ENCODE measurements at regions not wholly inside any gene's neighbourhood (a gene's known extent, or its start where the extent isn't known, plus 50 kb on each side); places are given as distances from the start of the nearest gene placed in this dataset.
A peak's percentile ranks its signal among the peaks of the same experiment; 100 is the strongest.

GRCh38 chr15:89002281-89002761 lies 85.9 kb upstream of the ABHD2 start (continued):
- TF ChIP-seq REST (IDR thresholded peaks at IDR 0.05) (no peak), RCOR1 (IDR thresholded peaks at IDR 0.05; ENCODE audit: low read depth, low read length) (no peak), CHD2 (IDR thresholded peaks at IDR 0.05; ENCODE audit: low read length, partially characterized antibody) (no peak), HEYL (CRISPR knock-in tag; IDR thresholded peaks at IDR 0.05) (no peak), CEBPB (IDR thresholded peaks at IDR 0.05) (peak in 1 of 2 experiments; percentile 28; a peak in 1 of 4 replicates), BHLHE40 (IDR thresholded peaks at IDR 0.05; ENCODE audit: low read depth, low read length) (no peak), PHF8 (IDR thresholded peaks at IDR 0.05; ENCODE audit: borderline replicate concordance, low read depth) (no peak), TP53 (CRISPR knock-in tag; IDR thresholded peaks at IDR 0.05) (no peak), ELK1 (IDR thresholded peaks at IDR 0.05; ENCODE audit: low read depth, low read length) (no peak), EHF (CRISPR knock-in tag; IDR thresholded peaks at IDR 0.05) (no peak), ZSCAN20 (CRISPR knock-in tag; IDR thresholded peaks at IDR 0.05) (no peak), SMC3 (IDR thresholded peaks at IDR 0.05) (peak; percentile 16; the same call in 2 of the 3 replicates), MYC (IDR thresholded peaks at IDR 0.05; ENCODE audit: borderline replicate concordance, low read length) (no peak), FOXS1 (CRISPR knock-in tag; IDR thresholded peaks at IDR 0.05) (no peak), SREBF2 (IDR thresholded peaks at IDR 0.05) (no peak), HOXA7 (CRISPR knock-in tag; IDR thresholded peaks at IDR 0.05) (no peak), FOSL2 (IDR thresholded peaks at IDR 0.05) (no peak), FOSL2 (CRISPR knock-in tag; IDR thresholded peaks at IDR 0.05) (no peak)
- TF ChIP-seq, protein P1, sequence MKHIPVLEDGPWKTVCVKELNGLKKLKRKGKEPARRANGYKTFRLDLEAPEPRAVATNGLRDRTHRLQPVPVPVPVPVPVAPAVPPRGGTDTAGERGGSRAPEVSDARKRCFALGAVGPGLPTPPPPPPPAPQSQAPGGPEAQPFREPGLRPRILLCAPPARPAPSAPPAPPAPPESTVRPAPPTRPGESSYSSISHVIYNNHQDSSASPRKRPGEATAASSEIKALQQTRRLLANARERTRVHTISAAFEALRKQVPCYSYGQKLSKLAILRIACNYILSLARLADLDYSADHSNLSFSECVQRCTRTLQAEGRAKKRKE (CRISPR knock-in tag; IDR thresholded peaks at IDR 0.05; ENCODE audit: low read depth) = no peak; the same call in 1 of the 2 replicates
- TF ChIP-seq, protein P2, sequence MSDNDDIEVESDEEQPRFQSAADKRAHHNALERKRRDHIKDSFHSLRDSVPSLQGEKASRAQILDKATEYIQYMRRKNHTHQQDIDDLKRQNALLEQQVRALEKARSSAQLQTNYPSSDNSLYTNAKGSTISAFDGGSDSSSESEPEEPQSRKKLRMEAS (IDR thresholded peaks at IDR 0.05) = peak; percentile 64
- TF ChIP-seq, protein P3, sequence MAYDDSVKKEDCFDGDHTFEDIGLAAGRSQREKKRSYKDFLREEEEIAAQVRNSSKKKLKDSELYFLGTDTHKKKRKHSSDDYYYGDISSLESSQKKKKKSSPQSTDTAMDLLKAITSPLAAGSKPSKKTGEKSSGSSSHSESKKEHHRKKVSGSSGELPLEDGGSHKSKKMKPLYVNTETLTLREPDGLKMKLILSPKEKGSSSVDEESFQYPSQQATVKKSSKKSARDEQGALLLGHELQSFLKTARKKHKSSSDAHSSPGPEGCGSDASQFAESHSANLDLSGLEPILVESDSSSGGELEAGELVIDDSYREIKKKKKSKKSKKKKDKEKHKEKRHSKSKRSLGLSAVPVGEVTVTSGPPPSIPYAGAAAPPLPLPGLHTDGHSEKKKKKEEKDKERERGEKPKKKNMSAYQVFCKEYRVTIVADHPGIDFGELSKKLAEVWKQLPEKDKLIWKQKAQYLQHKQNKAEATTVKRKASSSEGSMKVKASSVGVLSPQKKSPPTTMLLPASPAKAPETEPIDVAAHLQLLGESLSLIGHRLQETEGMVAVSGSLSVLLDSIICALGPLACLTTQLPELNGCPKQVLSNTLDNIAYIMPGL (CRISPR knock-in tag; IDR thresholded peaks at IDR 0.05; ENCODE audit: borderline replicate concordance) = no peak

- WGBS (ENCODE audit: missing lambda C conversion rate) = 80% methylated on average over 5 of the region's 5 CpGs
- Histone ChIP-seq H3K4me2 (peak overlapping the region; percentile 61), H3K4me3 (no peak overlapping the region), H3K9me3 (no peaks in the 10 kb centered on the region), H3K27ac (peak overlapping the region; percentile 67 to 87), H3K4me1 (peaks cover 27% of the 10 kb centered on the region)
- ATAC-seq (peak; percentile 51 to 54; a peak in 4 of 6 replicates), FAIRE-seq (no peak), DNase-seq (ENCODE audit: low read depth in 1 of 2, low spot score in 1 of 2) (no peak)
- CTCF ChIA-PET = interaction anchor here (0.9 to 32.0 kb wide), 13 partner anchors 9 to 125 kb away, joined by 3 to 851 read pairs (median 4); partner anchors contain the start of genes HAPLN3 and MFGE8
- POLR2A ChIA-PET = interaction anchor here (0.9 to 2.8 kb wide), 5 partner anchors 9 to 98 kb away, joined by 4 to 16 read pairs (median 7); partner anchors contain the start of gene MFGE8
- TF ChIP-seq RCOR1 (IDR thresholded peaks at IDR 0.05; ENCODE audit: low read depth, low read length) = no peak
- TF ChIP-seq PHF8 (IDR thresholded peaks at IDR 0.05; ENCODE audit: borderline replicate concordance, low read depth) = no peak
- no peak for TF ChIP-seq KDM1A (IDR thresholded peaks at IDR 0.05; ENCODE audit: low read depth)
- TF ChIP-seq NPAS2 (CRISPR knock-in tag; IDR thresholded peaks at IDR 0.05; ENCODE audit: borderline replicate concordance) = no peak
- no peak for TF ChIP-seq HOXB5 (CRISPR knock-in tag; IDR thresholded peaks at IDR 0.05)
- TF ChIP-seq CBX8 (IDR thresholded peaks at IDR 0.05) = no peak
- TF ChIP-seq, protein P1 (CRISPR knock-in tag; IDR thresholded peaks at IDR 0.05; ENCODE audit: low read depth) = no peak
- TF ChIP-seq, protein P3 (CRISPR knock-in tag; IDR thresholded peaks at IDR 0.05; ENCODE audit: borderline replicate concordance) = no peak
- no peak for TF ChIP-seq JUNB (IDR thresholded peaks at IDR 0.05)
- TF ChIP-seq MAFK (IDR thresholded peaks at IDR 0.05; ENCODE audit: partially characterized antibody) = no peak
- no peak for TF ChIP-seq RNF2 (IDR thresholded peaks at IDR 0.05; ENCODE audit: borderline replicate concordance, low read depth)
- TF ChIP-seq MAZ (IDR thresholded peaks at IDR 0.05; ENCODE audit: borderline replicate concordance, low read depth, low read length) = no peak
Measured at GRCh38 chr15:89002830-89003229, 85.4 kb upstream of the ABHD2 start.
